IMR-90 (cell line): ENCODE measurements at regions not wholly inside any gene's neighbourhood (a gene's known extent, or its start where the extent isn't known, plus 50 kb on each side); places are given as distances from the start of the nearest gene placed in this dataset.

Experiments
- ATAC-seq: fragments of 200-7000 bp; cut with Tn5 transposase; 2 replicates; pipeline ENCODE4 v1.9.1; 2020; ENCODE audit warnings: low read depth, mild to moderate bottlenecking, moderate library complexity
- BruUV-seq: library from RNA; stranded (reverse); fragments of 400-500 nt; replicated peaks from 2 replicates; lab custom pipeline; 2021; lab: Mats Ljungman, UMichigan
- CTCF ChIA-PET: fragments of 300-600 bp; formaldehyde crosslinking; extraction: SDS; loops from one replicate; lab custom pipeline; 2021; ENCODE audit warnings: antibody characterized with exemption; lab: Yijun Ruan, JAX
- POLR2A ChIA-PET: fragments of 300-600 bp; sonication (Branson Sonifier 250); formaldehyde crosslinking; loops from one replicate; lab custom pipeline; 2022; ENCODE audit warnings: antibody characterized with exemption; ENCODE audit not compliant: unreplicated experiment; lab: Charles Lee
- DNase-seq: peaks from one replicate; pipeline ENCODE4 v3.0.0; 2013
- H2AFZ ChIP-seq: replicated peaks from 2 replicates; pipeline ENCODE3; 2013; ENCODE audit warnings: low read length, mild to moderate bottlenecking; ENCODE audit not compliant: poor library complexity
- H2AK5ac ChIP-seq: 2 replicates; pipeline ENCODE4 v1.6.1; 2013; ENCODE audit warnings: low read depth, low read length, inconsistent platforms
- H2AK9ac ChIP-seq: replicated peaks from 2 replicates; pipeline ENCODE3; 2013; ENCODE audit warnings: mild to moderate bottlenecking, low read depth, low read length, moderate library complexity; ENCODE audit not compliant: poor library complexity
- H2BK120ac ChIP-seq: 2 replicates; pipeline ENCODE4 v1.6.1; 2013; ENCODE audit warnings: low read depth, low read length, inconsistent platforms
- H2BK15ac ChIP-seq: 3 replicates; pipeline ENCODE4 v1.6.1; 2013; ENCODE audit warnings: low read depth, low read length, inconsistent platforms
- H2BK20ac ChIP-seq: 2 replicates; pipeline ENCODE4 v1.6.1; 2013; ENCODE audit warnings: low read depth, mild to moderate bottlenecking, inconsistent platforms, low read length, moderate library complexity
- H2BK5ac ChIP-seq: 2 replicates; pipeline ENCODE4 v1.6.1; 2013; ENCODE audit warnings: mild to moderate bottlenecking, low read depth, low read length, inconsistent platforms; ENCODE audit not compliant: poor library complexity, severe bottlenecking
- H3K14ac ChIP-seq: replicated peaks from 2 replicates; pipeline ENCODE4 v1.6.1; 2013; ENCODE audit warnings: low read depth, low read length, inconsistent platforms
- H3K18ac ChIP-seq: 2 replicates; pipeline ENCODE4 v1.6.1; 2013; ENCODE audit warnings: low read depth, low read length, control low read depth
- H3K23ac ChIP-seq: 2 replicates; pipeline ENCODE4 v1.6.1; 2013; ENCODE audit warnings: low read depth, low read length, inconsistent platforms
- H3K27ac ChIP-seq: 2 replicates; pipeline ENCODE4 v1.5.1; 2013; ENCODE audit warnings: mild to moderate bottlenecking, control low read depth, low read length; ENCODE audit not compliant: insufficient read depth
- H3K27me3 ChIP-seq: 2 replicates; pipeline ENCODE4 v1.6.1; 2013; ENCODE audit warnings: low read length; ENCODE audit not compliant: control insufficient read depth, insufficient read depth
- H3K36me3 ChIP-seq: 2 replicates; pipeline ENCODE4 v1.6.1; 2013; ENCODE audit warnings: low read length, mixed read lengths; ENCODE audit not compliant: control insufficient read depth, insufficient read depth
- H3K4ac ChIP-seq: 2 replicates; pipeline ENCODE4 v1.6.1; 2013; ENCODE audit warnings: low read depth, low read length, inconsistent platforms
- H3K4me1 ChIP-seq: 2 replicates; pipeline ENCODE4 v1.6.1; 2013; ENCODE audit warnings: low read length, mixed read lengths; ENCODE audit not compliant: control insufficient read depth, insufficient read depth
- H3K4me2 ChIP-seq: 2 replicates; pipeline ENCODE4 v1.6.1; 2013; ENCODE audit warnings: low read depth, mild to moderate bottlenecking, control low read depth, low read length, moderate library complexity
- H3K4me3 ChIP-seq: 2 replicates; pipeline ENCODE4 v1.5.1; 2013; ENCODE audit warnings: low read depth, mild to moderate bottlenecking, control low read depth, low read length, moderate library complexity; ENCODE audit not compliant: insufficient read depth
- H3K56ac ChIP-seq: 2 replicates; pipeline ENCODE4 v1.6.1; 2013; ENCODE audit warnings: low read length, inconsistent platforms; ENCODE audit not compliant: insufficient read depth; ENCODE audit errors: extremely low read depth
- H3K79me1 ChIP-seq, 2 experiments: 2 replicates each; pipeline ENCODE4 v1.6.1; 2013; ENCODE audit warnings: low read length in 2 of 2, inconsistent platforms in 1 of 2, low read depth in 1 of 2
- H3K9ac ChIP-seq: 2 replicates; pipeline ENCODE4 v1.6.1; 2013; ENCODE audit warnings: low read depth, low read length, control low read depth
- H3K9me1 ChIP-seq: 2 replicates; pipeline ENCODE4 v1.6.1; 2013; ENCODE audit warnings: low read length, inconsistent platforms; ENCODE audit not compliant: insufficient read depth
- H3K9me3 ChIP-seq: 2 replicates; pipeline ENCODE4 v1.6.1; 2013; ENCODE audit warnings: low read length; ENCODE audit not compliant: control insufficient read depth, insufficient read depth
- H4K20me1 ChIP-seq: 2 replicates; pipeline ENCODE4 v1.6.1; 2013; ENCODE audit warnings: low read length, inconsistent platforms; ENCODE audit not compliant: insufficient read depth
- H4K5ac ChIP-seq: 2 replicates; pipeline ENCODE4 v1.6.1; 2013; ENCODE audit warnings: mild to moderate bottlenecking, low read depth, low read length, control low read depth
- H4K8ac ChIP-seq, 2 experiments: 2 replicates each; pipeline ENCODE4 v1.6.1; 2013; ENCODE audit warnings: low read depth in 2 of 2, low read length in 2 of 2, control low read depth in 1 of 2, inconsistent platforms in 1 of 2
- H4K91ac ChIP-seq: 2 replicates; pipeline ENCODE4 v1.6.1; 2013; ENCODE audit warnings: low read depth, low read length, inconsistent platforms; ENCODE audit not compliant: insufficient read depth
- BHLHE40 ChIP-seq: fragments of 150-350 bp; IDR thresholded peaks from 2 replicates; pipeline ENCODE4 v1.6.1; 2016; ENCODE audit warnings: mild to moderate bottlenecking, low read depth, low read length
- CEBPB ChIP-seq: IDR thresholded peaks from 2 replicates; pipeline ENCODE4 v1.6.1; 2012; ENCODE audit warnings: low read depth, low read length, improper control_type of control experiment
- CHD1 ChIP-seq: IDR thresholded peaks from 2 replicates; pipeline ENCODE4 v1.6.1; 2012; ENCODE audit warnings: low read depth, low read length, improper control_type of control experiment
- CTCF ChIP-seq: conservative IDR thresholded peaks from 2 replicates; pipeline ENCODE4 v1.5.1; 2012; ENCODE audit warnings: mild to moderate bottlenecking, low read depth, low read length, improper control_type of control experiment
- ELK1 ChIP-seq: fragments of 150-350 bp; IDR thresholded peaks from 2 replicates; pipeline ENCODE4 v1.6.1; 2016; ENCODE audit warnings: low read depth, mild to moderate bottlenecking, low read length, moderate library complexity, borderline replicate concordance
- FOS ChIP-seq: fragments of 150-350 bp; IDR thresholded peaks from 2 replicates; pipeline ENCODE4 v1.6.1; 2016; ENCODE audit warnings: low read depth, low read length
- MAFK ChIP-seq: IDR thresholded peaks from 2 replicates; pipeline ENCODE4 v1.6.1; 2012; ENCODE audit warnings: low read depth, low read length, improper control_type of control experiment
- MAZ ChIP-seq: IDR thresholded peaks from 2 replicates; pipeline ENCODE4 v1.6.1; 2012; ENCODE audit warnings: low read depth, mild to moderate bottlenecking, low read length, improper control_type of control experiment, moderate library complexity, borderline replicate concordance
- MXI1 ChIP-seq: IDR thresholded peaks from 2 replicates; pipeline ENCODE4 v1.6.1; 2012; ENCODE audit warnings: low read depth, mild to moderate bottlenecking, low read length, moderate library complexity, borderline replicate concordance
- NFE2L2 ChIP-seq: fragments of 150-350 bp; IDR thresholded peaks from 2 replicates; pipeline ENCODE4 v1.6.1; 2016; ENCODE audit warnings: low read depth, mild to moderate bottlenecking, low read length
- POLR2A ChIP-seq: IDR thresholded peaks from 2 replicates; pipeline ENCODE4 v1.6.1; 2012; ENCODE audit warnings: mild to moderate bottlenecking, low read depth, low read length
- RAD21 ChIP-seq: IDR thresholded peaks from 2 replicates; pipeline ENCODE4 v1.6.1; 2012; ENCODE audit warnings: low read length, improper control_type of control experiment
- RCOR1 ChIP-seq: IDR thresholded peaks from 2 replicates; pipeline ENCODE4 v1.6.1; 2012; ENCODE audit warnings: mild to moderate bottlenecking, low read length, improper control_type of control experiment; ENCODE audit not compliant: insufficient replicate concordance
- RFX5 ChIP-seq: IDR thresholded peaks from 2 replicates; pipeline ENCODE4 v1.8.0; 2012; ENCODE audit warnings: low read depth, mild to moderate bottlenecking, low read length, moderate library complexity
- SMC3 ChIP-seq: fragments of 150-350 bp; IDR thresholded peaks from 2 replicates; pipeline ENCODE4 v1.6.1; 2016; ENCODE audit warnings: low read depth, mild to moderate bottlenecking, antibody characterized with exemption, low read length, moderate library complexity
- USF2 ChIP-seq: fragments of 150-350 bp; IDR thresholded peaks from 2 replicates; pipeline ENCODE4 v1.6.1; 2017; ENCODE audit warnings: mild to moderate bottlenecking, antibody characterized with exemption, low read length, low read depth
- WGBS, 2 experiments: methylation state at CpG; one replicate each; pipeline versions ENCODE4 v1.1.5 to v1.1.7; 2013; ENCODE audit warnings: missing lambda C conversion rate in 2 of 2; ENCODE audit not compliant: insufficient read length in 1 of 2; ENCODE audit errors: extremely low coverage in 2 of 2; 5-methylcytosine and 5-hydroxymethylcytosine counted together
- dilution Hi-C: fragments of 300-500 bp; cut with HindIII; formaldehyde crosslinking; loops from one replicate; pipeline ENCODE4 v1.14.3; 2018; ENCODE audit warnings: low sequenced_read_pairs; ENCODE audit not compliant: unreplicated experiment
- in situ Hi-C: fragments of 300-500 bp; cut with MboI; formaldehyde crosslinking; loops from 3 replicates; pipeline ENCODE4 v1.14.3; 2019; ENCODE audit warnings: low sequenced_read_pairs, inconsistent platforms, mixed read lengths
- intact Hi-C: fragments of 100-400 bp; cut with micrococcal nuclease; formaldehyde crosslinking; loops from 2 replicates; pipeline ENCODE4 v1.10.0; 2022

GRCh38 chr17:13986855-13987254 lies 82.4 kb upstream of the COX10 start:
- H3K4me3 ChIP-seq, result no peak overlapping the region
- H4K5ac ChIP-seq, result no peak overlapping the region
- H2BK20ac ChIP-seq, result no peak overlapping the region
- no peak overlapping the region for H3K9ac ChIP-seq
- no peaks in the 10 kb centered on the region for H3K36me3 ChIP-seq
- H3K4me2 ChIP-seq, result no peak overlapping the region
- no peak overlapping the region for H4K8ac ChIP-seq
- H4K20me1 ChIP-seq, result no peaks in the 10 kb centered on the region
- no peak overlapping the region for H2AK9ac ChIP-seq
- no peaks in the 10 kb centered on the region for H3K9me1 ChIP-seq
- no peak overlapping the region for H2BK5ac ChIP-seq
- no peak overlapping the region for H3K27ac ChIP-seq
- intact Hi-C loops, result no loop called here
- CTCF ChIA-PET, result no interaction called here
- WGBS, 2 experiments, result no CpG with 5 or more reads among the region's 4 CpGs
- H2AK5ac ChIP-seq, result no peak overlapping the region
- no peak overlapping the region for H2AFZ ChIP-seq
- H3K18ac ChIP-seq, result no peak overlapping the region
- no peaks in the 10 kb centered on the region for H3K27me3 ChIP-seq
- H3K4ac ChIP-seq, result no peak overlapping the region
- no peak overlapping the region for H3K56ac ChIP-seq
- no peak overlapping the region for H2BK15ac ChIP-seq
- no peaks in the 10 kb centered on the region for H3K9me3 ChIP-seq
- H3K23ac ChIP-seq, result no peak overlapping the region
- dilution Hi-C loops, result no loop called here
- POLR2A ChIA-PET, result no interaction called here
- H4K91ac ChIP-seq, result no peak overlapping the region
- no peaks in the 10 kb centered on the region for H3K79me1 ChIP-seq
- ATAC-seq, result no peak
- no peaks in the 10 kb centered on the region for H3K4me1 ChIP-seq
- no TSS peak for BruUV-seq
- in situ Hi-C loops, result no loop called here
- TF ChIP-seq RAD21 (no peak), USF2 (no peak), MXI1 (no peak), ELK1 (no peak), SMC3 (no peak), BHLHE40 (no peak), NFE2L2 (no peak), MAZ (no peak), RFX5 (no peak), FOS (no peak), CTCF (no peak), MAFK (no peak), CHD1 (no peak), CEBPB (no peak), POLR2A (no peak), RCOR1 (no peak)
- H3K14ac ChIP-seq, result no peak overlapping the region
- no peak for DNase-seq
- no peak overlapping the region for H2BK120ac ChIP-seq
